ENCODE measurements at regions not wholly inside any gene's neighbourhood (a gene's known extent, or its start where the extent isn't known, plus 50 kb on each side); places are given as distances from the start of the nearest gene placed in this dataset.

GRCh38 chr10:83166344-83166743 is 973.0 kb upstream of the GHITM start:
- no peaks in the 10 kb centered on the region for H3K27me3 ChIP-seq (ENCODE audit: control insufficient read depth in 1 of 2, insufficient read depth in 2 of 2, low read length in 2 of 2)
- H3K27ac ChIP-seq (ENCODE audit: low read depth, low read length) = no peak overlapping the region
- no peaks in the 10 kb centered on the region for H3K4me1 ChIP-seq (ENCODE audit: insufficient read depth, low read length)
- no peak overlapping the region for H3K9ac ChIP-seq (ENCODE audit: low read length)
- no peaks in the 10 kb centered on the region for H3K36me3 ChIP-seq (ENCODE audit: insufficient read depth, low read length)
- H3K9me3 ChIP-seq (ENCODE audit: low read length) = no peaks in the 10 kb centered on the region
- H3K4me3 ChIP-seq (ENCODE audit: low read depth in 1 of 2, low read length in 2 of 2) = no peak overlapping the region

- Histone ChIP-seq H3K9me3 (ENCODE audit: low read length) (no peaks in the 10 kb centered on the region), H3K9ac (ENCODE audit: low read length) (no peak overlapping the region), H3K27me3 (ENCODE audit: control insufficient read depth in 1 of 2, insufficient read depth in 2 of 2, low read length in 2 of 2) (no peaks in the 10 kb centered on the region), H3K4me1 (ENCODE audit: insufficient read depth, low read length) (no peaks in the 10 kb centered on the region), H3K36me3 (ENCODE audit: insufficient read depth, low read length) (no peaks in the 10 kb centered on the region), H3K27ac (ENCODE audit: low read depth, low read length) (no peak overlapping the region), H3K4me3 (ENCODE audit: low read depth in 1 of 2, low read length in 2 of 2) (no peak overlapping the region)
These were observed 972.2 kb upstream of the GHITM start for GRCh38 chr10:83167081-83167480.

GRCh38 chr10:83176901-83177300 is 962.4 kb upstream of the GHITM start:
- H3K36me3 ChIP-seq (ENCODE audit: insufficient read depth, low read length) = no peaks in the 10 kb centered on the region

GRCh38 chr10:83178526-83178925 is 960.8 kb upstream of the GHITM start:
- H3K27ac ChIP-seq (ENCODE audit: low read depth, low read length) = no peak overlapping the region
- H3K4me3 ChIP-seq (ENCODE audit: low read depth in 1 of 2, low read length in 2 of 2) = no peak overlapping the region
- H3K9me3 ChIP-seq (ENCODE audit: low read length) = no peaks in the 10 kb centered on the region
- H3K4me1 ChIP-seq (ENCODE audit: insufficient read depth, low read length) = no peaks in the 10 kb centered on the region
- H3K9ac ChIP-seq (ENCODE audit: low read length) = no peak overlapping the region
- H3K27me3 ChIP-seq (ENCODE audit: control insufficient read depth in 1 of 2, insufficient read depth in 2 of 2, low read length in 2 of 2) = no peaks in the 10 kb centered on the region
- no peaks in the 10 kb centered on the region for H3K36me3 ChIP-seq (ENCODE audit: insufficient read depth, low read length)

More at GRCh38 chr10:83176901-83177300, 962.4 kb upstream of the GHITM start:
- H3K27me3 ChIP-seq (ENCODE audit: control insufficient read depth in 1 of 2, insufficient read depth in 2 of 2, low read length in 2 of 2) = no peaks in the 10 kb centered on the region
- H3K4me1 ChIP-seq (ENCODE audit: insufficient read depth, low read length) = no peaks in the 10 kb centered on the region
- H3K4me3 ChIP-seq (ENCODE audit: low read depth in 1 of 2, low read length in 2 of 2) = no peak overlapping the region
- H3K27ac ChIP-seq (ENCODE audit: low read depth, low read length) = no peak overlapping the region
- H3K9ac ChIP-seq (ENCODE audit: low read length) = no peak overlapping the region
- no peaks in the 10 kb centered on the region for H3K9me3 ChIP-seq (ENCODE audit: low read length)

- Histone ChIP-seq H3K9me3 (ENCODE audit: low read length) (no peaks in the 10 kb centered on the region), H3K36me3 (ENCODE audit: insufficient read depth, low read length) (no peaks in the 10 kb centered on the region), H3K27me3 (ENCODE audit: control insufficient read depth in 1 of 2, insufficient read depth in 2 of 2, low read length in 2 of 2) (no peaks in the 10 kb centered on the region), H3K9ac (ENCODE audit: low read length) (no peak overlapping the region), H3K4me1 (ENCODE audit: insufficient read depth, low read length) (no peaks in the 10 kb centered on the region), H3K27ac (ENCODE audit: low read depth, low read length) (no peak overlapping the region), H3K4me3 (ENCODE audit: low read depth in 1 of 2, low read length in 2 of 2) (no peak overlapping the region)
These were observed 959.9 kb upstream of the GHITM start for GRCh38 chr10:83179371-83179770.

GRCh38 chr10:83182076-83182475 is 957.2 kb upstream of the GHITM start:
- Histone ChIP-seq H3K9me3 (ENCODE audit: low read length) (no peaks in the 10 kb centered on the region), H3K9ac (ENCODE audit: low read length) (no peak overlapping the region), H3K4me1 (ENCODE audit: insufficient read depth, low read length) (no peaks in the 10 kb centered on the region), H3K4me3 (ENCODE audit: low read depth in 1 of 2, low read length in 2 of 2) (no peak overlapping the region), H3K36me3 (ENCODE audit: insufficient read depth, low read length) (no peaks in the 10 kb centered on the region), H3K27me3 (ENCODE audit: control insufficient read depth in 1 of 2, insufficient read depth in 2 of 2, low read length in 2 of 2) (no peaks in the 10 kb centered on the region), H3K27ac (ENCODE audit: low read depth, low read length) (no peak overlapping the region)

- Histone ChIP-seq H3K27me3 (ENCODE audit: control insufficient read depth in 1 of 2, insufficient read depth in 2 of 2, low read length in 2 of 2) (no peaks in the 10 kb centered on the region), H3K4me1 (ENCODE audit: insufficient read depth, low read length) (no peaks in the 10 kb centered on the region), H3K4me3 (ENCODE audit: low read depth in 1 of 2, low read length in 2 of 2) (no peak overlapping the region), H3K36me3 (ENCODE audit: insufficient read depth, low read length) (no peaks in the 10 kb centered on the region), H3K9ac (ENCODE audit: low read length) (no peak overlapping the region), H3K9me3 (ENCODE audit: low read length) (no peaks in the 10 kb centered on the region), H3K27ac (ENCODE audit: low read depth, low read length) (no peak overlapping the region)
These were observed 954.7 kb upstream of the GHITM start for GRCh38 chr10:83184641-83185040.

- no peaks in the 10 kb centered on the region for H3K9me3 ChIP-seq (ENCODE audit: low read length)
- H3K9ac ChIP-seq (ENCODE audit: low read length) = no peak overlapping the region
- H3K4me3 ChIP-seq (ENCODE audit: low read depth in 1 of 2, low read length in 2 of 2) = no peak overlapping the region
- H3K36me3 ChIP-seq (ENCODE audit: insufficient read depth, low read length) = no peaks in the 10 kb centered on the region
- H3K27me3 ChIP-seq (ENCODE audit: control insufficient read depth in 1 of 2, insufficient read depth in 2 of 2, low read length in 2 of 2) = no peaks in the 10 kb centered on the region
- H3K4me1 ChIP-seq (ENCODE audit: insufficient read depth, low read length) = no peaks in the 10 kb centered on the region
- no peak overlapping the region for H3K27ac ChIP-seq (ENCODE audit: low read depth, low read length)
These were observed 948.7 kb upstream of the GHITM start for GRCh38 chr10:83190614-83191013.

GRCh38 chr10:83193026-83193425 is 946.3 kb upstream of the GHITM start:
- H3K36me3 ChIP-seq (ENCODE audit: insufficient read depth, low read length) = no peaks in the 10 kb centered on the region
- no peak overlapping the region for H3K4me3 ChIP-seq (ENCODE audit: low read depth in 1 of 2, low read length in 2 of 2)
- H3K4me1 ChIP-seq (ENCODE audit: insufficient read depth, low read length) = no peaks in the 10 kb centered on the region
- H3K9me3 ChIP-seq (ENCODE audit: low read length) = no peaks in the 10 kb centered on the region
- H3K27ac ChIP-seq (ENCODE audit: low read depth, low read length) = no peak overlapping the region
- no peak overlapping the region for H3K9ac ChIP-seq (ENCODE audit: low read length)
- no peaks in the 10 kb centered on the region for H3K27me3 ChIP-seq (ENCODE audit: control insufficient read depth in 1 of 2, insufficient read depth in 2 of 2, low read length in 2 of 2)

GRCh38 chr10:83195021-83195420 is 944.3 kb upstream of the GHITM start:
- H3K36me3 ChIP-seq (ENCODE audit: insufficient read depth, low read length) = no peaks in the 10 kb centered on the region
- H3K9me3 ChIP-seq (ENCODE audit: low read length) = no peaks in the 10 kb centered on the region
- H3K4me3 ChIP-seq (ENCODE audit: low read depth in 1 of 2, low read length in 2 of 2) = no peak overlapping the region
- no peak overlapping the region for H3K9ac ChIP-seq (ENCODE audit: low read length)
- H3K27ac ChIP-seq (ENCODE audit: low read depth, low read length) = no peak overlapping the region
- no peaks in the 10 kb centered on the region for H3K4me1 ChIP-seq (ENCODE audit: insufficient read depth, low read length)
- no peaks in the 10 kb centered on the region for H3K27me3 ChIP-seq (ENCODE audit: control insufficient read depth in 1 of 2, insufficient read depth in 2 of 2, low read length in 2 of 2)

GRCh38 chr10:83199374-83199773 is 939.9 kb upstream of the GHITM start:
- Histone ChIP-seq H3K36me3 (ENCODE audit: insufficient read depth, low read length) (no peaks in the 10 kb centered on the region), H3K9ac (ENCODE audit: low read length) (no peak overlapping the region), H3K27me3 (ENCODE audit: control insufficient read depth in 1 of 2, insufficient read depth in 2 of 2, low read length in 2 of 2) (no peaks in the 10 kb centered on the region), H3K4me1 (ENCODE audit: insufficient read depth, low read length) (no peaks in the 10 kb centered on the region), H3K4me3 (ENCODE audit: low read depth in 1 of 2, low read length in 2 of 2) (no peak overlapping the region), H3K9me3 (ENCODE audit: low read length) (no peaks in the 10 kb centered on the region), H3K27ac (ENCODE audit: low read depth, low read length) (no peak overlapping the region)

GRCh38 chr10:83205861-83206260 is 933.4 kb upstream of the GHITM start:
- Histone ChIP-seq H3K9ac (ENCODE audit: low read length) (no peak overlapping the region), H3K4me3 (ENCODE audit: low read depth in 1 of 2, low read length in 2 of 2) (no peak overlapping the region), H3K36me3 (ENCODE audit: insufficient read depth, low read length) (no peaks in the 10 kb centered on the region), H3K27ac (ENCODE audit: low read depth, low read length) (no peak overlapping the region), H3K4me1 (ENCODE audit: insufficient read depth, low read length) (no peaks in the 10 kb centered on the region), H3K27me3 (ENCODE audit: control insufficient read depth in 1 of 2, insufficient read depth in 2 of 2, low read length in 2 of 2) (no peaks in the 10 kb centered on the region), H3K9me3 (ENCODE audit: low read length) (no peaks in the 10 kb centered on the region)
